ENCODE measurements at regions not wholly inside any gene's neighbourhood (a gene's known extent, or its start where the extent isn't known, plus 50 kb on each side); places are given as distances from the start of the nearest gene placed in this dataset.

- TF ChIP-seq CTCF (conservative IDR thresholded peaks at IDR 0.05 in 1 of 2, IDR thresholded peaks at IDR 0.05 in 1 of 2; ENCODE audit: low read depth in 1 of 2, low read length in 2 of 2) (no peak), EZH2 (IDR thresholded peaks at IDR 0.05; ENCODE audit: low read length, missing control alignments) (no peak)
Observed at GRCh38 chr5:99929067-99929805, 605.9 kb upstream of the FAM174A start.

Measured in fibroblast of lung (primary cell).